ENCODE measurements at regions not wholly inside any gene's neighbourhood (a gene's known extent, or its start where the extent isn't known, plus 50 kb on each side); places are given as distances from the start of the nearest gene placed in this dataset.

GRCh38 chr5:118228489-118228888, 759.9 kb downstream of the DTWD2 start:
- no peak for TF ChIP-seq CTCF (IDR thresholded peaks at IDR 0.05)
- no peak for TF ChIP-seq POLR2A (IDR thresholded peaks at IDR 0.05)
